NCI-H748 treated with DMSO at 0.1 percent for 48 hours (cell line): ENCODE measurements at regions not wholly inside any gene's neighbourhood (a gene's known extent, or its start where the extent isn't known, plus 50 kb on each side); places are given as distances from the start of the nearest gene placed in this dataset.

ENCODE experiments used
- DNase-seq: peaks from one replicate; lab custom pipeline; 2025; lab: John Stamatoyannopoulos, UW

DNA sequence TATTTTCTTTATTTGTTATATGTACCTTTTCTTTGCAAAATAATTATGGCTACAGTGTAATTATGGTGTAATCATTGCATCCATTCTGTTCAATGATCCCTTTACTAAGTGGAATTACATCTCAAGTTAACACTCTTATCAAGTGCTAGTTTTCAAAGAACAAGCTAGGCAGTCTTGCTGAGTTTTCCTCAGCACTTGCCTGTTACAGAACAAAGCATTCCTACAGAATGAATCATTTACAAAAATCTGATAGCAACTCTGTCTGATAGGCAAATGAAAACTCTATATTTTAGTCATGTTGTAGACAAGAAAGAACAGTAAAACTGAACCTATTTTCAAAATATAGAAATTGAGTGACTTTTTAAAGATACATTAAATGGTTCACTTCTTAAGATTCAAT, 109.8 kb upstream of the POU3F2 start:
- no peak for DNase-seq

DNA sequence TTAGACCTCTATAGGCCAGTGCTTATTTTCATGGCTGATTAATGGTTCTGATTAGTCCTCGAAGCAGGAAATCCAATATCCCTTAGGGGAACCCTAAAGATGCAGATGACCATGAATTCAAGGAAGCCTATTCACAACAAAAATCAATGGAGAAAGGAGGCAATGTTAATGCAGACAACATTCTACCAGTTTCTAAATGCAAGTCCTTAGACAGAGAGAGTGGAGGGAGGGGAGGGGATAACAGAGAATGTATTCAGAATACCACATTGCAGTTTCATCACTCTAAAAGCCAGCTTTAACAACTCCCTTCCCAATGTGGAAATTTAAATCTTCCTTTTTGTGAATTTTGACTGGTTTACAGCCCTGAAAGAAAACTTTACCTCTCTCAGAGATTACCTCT, 87.1 kb upstream of the POU3F2 start:
- DNase-seq: no peak

DNA sequence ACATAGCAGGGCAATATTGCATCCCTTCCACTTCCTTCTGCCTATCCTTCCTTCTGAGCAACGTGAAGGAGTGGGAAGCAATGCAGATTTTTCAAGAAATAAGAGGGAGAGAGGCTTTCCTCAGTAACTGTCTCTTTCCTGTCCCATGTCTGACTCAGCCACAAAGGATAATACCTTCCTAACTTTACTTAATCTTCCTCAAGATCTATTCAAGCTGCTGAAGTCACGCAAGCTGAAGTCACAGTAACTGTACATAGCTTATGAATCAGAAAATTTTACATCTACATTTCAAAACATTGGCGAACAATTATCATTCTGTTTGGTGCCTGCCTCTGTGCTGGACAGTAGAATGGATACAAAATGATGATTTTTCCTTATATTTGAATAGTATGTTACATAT, 86.4 kb upstream of the POU3F2 start:
- no peak for DNase-seq

DNA sequence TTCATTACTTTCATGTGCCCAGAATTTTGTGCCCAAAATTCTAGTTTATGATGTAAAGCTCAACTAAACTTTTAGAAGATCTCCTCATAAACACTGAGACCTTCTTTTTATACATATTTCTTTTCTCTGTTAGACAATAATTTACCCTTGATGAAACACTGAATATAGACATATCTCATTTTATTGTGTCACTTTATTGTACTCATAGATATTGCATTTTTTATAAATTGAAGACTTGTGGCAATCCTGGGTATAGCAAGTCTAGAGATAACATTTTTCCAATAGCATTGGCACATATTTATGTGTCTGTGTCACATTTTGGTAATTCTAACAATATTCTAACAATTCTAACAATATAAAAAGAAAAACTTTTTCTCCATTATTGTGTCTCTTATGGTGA, 74.9 kb upstream of the POU3F2 start:
- DNase-seq: no peak

DNA sequence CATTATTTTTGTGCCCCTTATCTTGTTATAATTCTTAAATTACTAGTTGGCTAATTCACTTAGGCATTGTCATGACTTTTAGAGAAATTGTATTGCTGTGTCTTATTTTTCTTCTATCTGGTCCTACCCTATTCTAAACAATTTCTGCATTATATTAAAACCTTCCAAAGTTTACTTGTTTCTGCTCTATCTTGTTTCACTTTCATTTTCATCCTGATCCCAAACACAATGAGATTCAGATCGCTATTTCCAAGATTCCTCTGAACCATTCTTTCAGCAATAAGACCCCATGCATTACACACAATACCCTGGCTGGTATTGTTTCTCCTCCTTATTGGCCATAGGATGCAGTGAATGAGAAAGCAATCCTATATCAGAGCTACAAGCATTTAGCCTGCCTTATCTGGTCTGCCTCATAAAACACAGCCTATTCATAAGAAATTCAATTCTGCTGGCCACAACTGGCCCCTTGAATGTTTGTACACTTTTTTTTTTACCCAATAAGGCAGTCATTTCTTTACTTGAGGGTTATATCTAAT, 69.9 kb upstream of the POU3F2 start:
- no peak for DNase-seq

DNA sequence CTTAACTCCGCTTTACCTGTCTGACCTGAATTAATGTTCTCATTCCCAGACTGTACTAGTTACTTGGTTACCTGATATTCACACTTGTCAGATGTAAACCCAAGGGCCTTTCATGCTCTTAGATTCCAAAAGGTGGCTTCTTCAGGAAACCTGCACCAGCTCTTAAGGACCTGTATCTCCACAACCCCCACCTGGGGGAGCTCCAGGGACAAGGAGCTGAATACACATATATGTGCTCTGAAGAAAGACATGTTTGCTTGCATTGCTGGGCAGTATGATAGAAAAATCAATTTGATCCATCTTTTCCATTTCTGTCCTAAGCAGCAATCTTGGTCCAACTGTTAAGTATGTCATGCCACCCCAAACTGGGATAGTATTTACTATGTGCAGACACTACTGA, 64.8 kb upstream of the POU3F2 start:
- DNase-seq: peak; percentile 9

DNA sequence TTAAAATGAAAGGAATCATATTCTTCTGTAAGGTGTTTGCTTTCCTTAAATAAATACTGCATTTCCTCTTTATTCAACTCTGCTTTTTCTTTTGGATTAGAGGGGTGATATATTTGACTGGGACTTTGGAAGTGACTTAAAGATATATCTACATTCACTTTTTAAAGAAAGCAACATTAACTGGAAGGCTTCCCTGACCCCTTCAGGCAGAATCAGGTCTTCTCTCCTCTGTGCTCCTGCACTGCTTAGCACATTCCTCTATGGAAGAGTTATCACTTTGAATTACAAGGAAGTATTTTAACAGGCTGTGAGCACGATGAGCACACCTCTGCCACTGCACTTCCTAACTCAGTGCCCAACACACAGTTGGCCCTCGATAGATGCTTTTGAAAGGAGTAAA, 59.2 kb upstream of the POU3F2 start:
- no peak for DNase-seq

DNA sequence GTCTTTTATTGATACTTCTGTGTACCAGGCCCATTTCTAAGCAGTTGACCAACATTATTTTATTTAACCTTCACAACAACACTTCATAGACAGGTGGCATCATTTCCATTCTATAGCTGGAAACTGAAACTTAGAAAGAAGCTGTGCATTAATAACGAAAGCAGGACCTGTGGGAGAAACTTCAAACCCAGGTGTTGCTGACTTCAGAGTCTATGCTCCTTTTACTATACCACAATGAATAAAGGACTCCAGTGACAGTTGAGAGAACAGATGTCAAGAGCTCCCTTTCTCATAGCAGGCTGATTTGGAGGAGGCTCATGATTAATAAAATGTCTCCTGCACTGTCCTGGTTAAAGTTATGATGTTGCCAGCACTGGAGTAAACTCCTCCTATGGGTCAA, 56.6 kb upstream of the POU3F2 start:
- no peak for DNase-seq

DNA sequence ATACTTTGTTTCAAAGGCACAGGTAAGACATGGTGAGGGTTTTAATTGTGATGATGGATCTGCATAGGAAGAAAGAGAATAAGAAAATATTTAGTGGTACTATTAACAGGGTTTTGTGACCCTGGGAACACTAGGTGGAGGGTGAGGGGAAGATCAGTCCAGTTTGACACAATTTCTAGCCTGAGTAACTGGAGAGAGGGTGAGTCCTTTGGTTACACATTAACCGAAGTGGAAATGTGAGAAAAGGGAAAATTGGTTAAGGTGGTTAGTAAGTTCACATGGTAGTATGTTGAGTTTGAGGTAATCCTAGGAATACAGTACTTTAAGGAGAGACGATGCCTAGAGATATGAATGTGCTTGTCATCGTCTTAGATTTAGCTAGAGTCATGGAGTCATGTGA, 54.8 kb upstream of the POU3F2 start:
- no peak for DNase-seq

DNA sequence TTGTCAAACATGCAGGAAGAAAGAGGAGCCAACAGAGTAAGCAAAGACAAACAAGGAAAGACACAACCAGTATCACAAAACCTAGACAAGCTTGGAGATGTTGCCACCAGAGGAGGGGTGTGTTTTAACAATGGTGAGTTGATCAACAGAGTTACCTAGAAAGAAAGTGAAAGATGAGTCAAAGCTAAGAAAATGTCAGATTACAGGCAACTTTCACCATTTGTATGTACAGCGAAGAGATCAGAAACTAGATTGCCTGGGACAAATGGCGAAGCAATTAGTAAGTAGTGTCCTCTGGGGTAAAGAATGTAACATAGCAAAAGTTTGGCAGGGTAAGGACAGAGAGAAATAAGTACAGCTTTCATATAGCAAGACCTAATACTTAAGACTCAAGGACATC, 51.6 kb upstream of the POU3F2 start:
- no peak for DNase-seq

DNA sequence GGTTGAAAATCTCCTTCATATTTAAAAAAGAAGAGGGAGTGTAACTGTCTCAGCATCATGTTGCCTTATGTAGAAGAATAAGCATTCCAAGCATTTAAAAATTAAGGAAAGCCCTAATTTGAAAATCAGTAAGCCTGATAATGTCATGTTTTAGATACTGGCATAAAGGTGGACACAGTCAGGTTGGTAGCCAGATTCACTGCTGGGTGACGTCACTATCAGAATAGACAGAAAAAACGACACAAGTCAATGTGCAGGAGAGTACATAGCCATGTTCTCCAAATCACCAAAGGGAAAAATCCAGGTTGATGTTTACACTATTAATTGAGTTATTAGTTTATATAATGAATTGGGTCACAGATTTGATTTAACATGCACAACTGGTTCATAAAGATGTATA, 50.8 kb upstream of the POU3F2 start:
- DNase-seq: no peak
